NCI-H510A treated with DMSO at 0.1 percent for 48 hours (cell line): ENCODE measurements at regions not wholly inside any gene's neighbourhood (a gene's known extent, or its start where the extent isn't known, plus 50 kb on each side); places are given as distances from the start of the nearest gene placed in this dataset.
"Not testable (repeated sequence)": the region's sequence is repeated elsewhere in the genome, so short reads cannot be mapped to it uniquely, and the experiment has no call there.

ENCODE experiments used
- DNase-seq: peaks from one replicate; lab custom pipeline; 2025; lab: John Stamatoyannopoulos, UW

DNA sequence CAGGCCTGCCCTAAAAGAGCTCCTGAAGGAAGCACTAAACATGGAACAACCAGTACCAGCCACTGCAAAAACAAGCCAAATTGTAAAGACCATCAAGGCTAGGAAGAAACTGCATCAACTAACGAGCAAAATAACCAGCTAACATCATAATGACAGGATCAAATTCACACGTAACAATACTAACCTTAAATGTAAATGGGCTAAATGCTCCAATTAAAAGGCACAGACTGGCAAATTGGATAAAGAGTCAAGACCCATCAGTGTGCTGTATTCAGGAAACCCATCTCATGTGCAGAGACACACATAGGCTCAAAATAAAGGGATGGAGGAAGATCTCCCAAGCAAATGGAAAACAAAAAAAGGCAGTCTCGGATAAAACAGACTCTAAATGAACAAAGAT lies 117.7 kb upstream of the ETV3 start:
- not testable (repeated sequence) for DNase-seq

GRCh38 chr1:157254183-157254582 lies 116.0 kb upstream of the ETV3 start:
- DNase-seq = not testable (repeated sequence)

DNA sequence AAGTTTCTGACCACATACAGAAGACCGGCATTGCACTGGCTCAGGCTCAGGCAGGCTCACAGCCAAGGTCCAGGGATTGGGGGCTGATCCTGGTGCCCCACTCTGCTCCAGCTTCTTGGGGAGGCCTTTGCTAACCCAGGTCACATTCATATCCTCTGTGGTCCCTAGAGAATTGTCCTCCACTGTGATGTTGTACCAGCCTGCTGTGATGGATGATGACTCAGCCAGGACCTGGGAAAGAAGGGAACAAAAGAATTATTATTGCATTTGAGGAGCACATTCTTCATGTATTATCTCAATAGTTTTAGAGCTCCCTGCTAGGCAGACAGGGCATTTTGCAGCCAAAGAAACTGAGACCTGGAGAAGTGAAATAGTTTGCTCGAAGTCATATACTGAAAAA lies 114.3 kb upstream of the ETV3 start:
- no peak for DNase-seq

GRCh38 chr1:157249739-157250138 lies 111.5 kb upstream of the ETV3 start:
- DNase-seq = no peak

- no peak for DNase-seq
Measured at GRCh38 chr1:157249326-157249725, 111.1 kb upstream of the ETV3 start.

GRCh38 chr1:157247764-157248049 lies 109.5 kb upstream of the ETV3 start:
- DNase-seq = not testable (repeated sequence)

GRCh38 chr1:157247005-157247763 lies 109.0 kb upstream of the ETV3 start:
- DNase-seq = no peak

GRCh38 chr1:157245823-157246222 lies 107.6 kb upstream of the ETV3 start:
- DNase-seq = no peak

GRCh38 chr1:157241185-157241538 lies 103.0 kb upstream of the ETV3 start:
- no peak for DNase-seq

- no peak for DNase-seq
Measured at GRCh38 chr1:157240495-157241184, 102.4 kb upstream of the ETV3 start.

DNA sequence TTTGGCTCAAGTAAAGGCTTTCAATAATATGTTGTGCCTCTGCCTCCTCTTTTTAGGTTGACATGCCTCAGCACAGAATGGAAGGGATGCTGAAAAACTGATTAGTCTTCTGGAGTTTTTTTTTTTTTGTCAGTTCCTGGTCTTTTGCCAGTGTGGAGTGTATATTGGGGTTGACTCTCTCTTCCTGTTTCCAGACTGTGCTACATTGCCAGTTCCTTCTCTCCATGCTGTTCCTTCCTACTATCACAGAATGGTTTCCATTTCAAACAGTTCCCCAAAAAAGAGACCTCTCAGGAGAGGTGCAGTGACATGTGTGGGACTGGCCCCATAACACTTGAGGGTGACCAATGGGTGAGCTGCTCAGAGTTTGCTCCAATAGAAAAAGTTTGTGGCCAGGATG lies 101.7 kb upstream of the ETV3 start:
- no peak for DNase-seq

- no peak for DNase-seq
Measured at GRCh38 chr1:157238585-157238984, 100.4 kb upstream of the ETV3 start.

- DNase-seq = no peak
Measured at GRCh38 chr1:157237981-157238380, 99.8 kb upstream of the ETV3 start.

- no peak for DNase-seq
Measured at GRCh38 chr1:157237522-157237921, 99.3 kb upstream of the ETV3 start.

DNA sequence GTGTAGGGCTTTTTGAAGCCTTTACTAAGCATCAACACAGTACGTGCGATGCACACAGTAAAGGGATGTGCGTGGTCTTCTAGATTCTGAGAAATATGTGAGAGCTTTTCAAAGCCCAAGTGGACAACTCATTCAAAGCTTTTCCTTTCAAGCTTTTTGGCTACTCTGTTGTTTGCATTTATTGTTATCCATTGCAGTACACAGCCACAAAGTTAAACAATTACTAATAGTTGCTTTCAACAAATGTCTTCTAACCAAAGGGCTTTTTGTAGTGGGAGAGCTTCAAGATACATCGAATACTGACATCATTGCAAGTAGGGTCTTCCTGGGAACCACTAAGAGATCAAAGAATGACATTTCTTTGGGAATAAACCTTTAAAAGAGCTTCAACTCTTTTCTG lies 97.9 kb upstream of the ETV3 start:
- DNase-seq = no peak

DNA sequence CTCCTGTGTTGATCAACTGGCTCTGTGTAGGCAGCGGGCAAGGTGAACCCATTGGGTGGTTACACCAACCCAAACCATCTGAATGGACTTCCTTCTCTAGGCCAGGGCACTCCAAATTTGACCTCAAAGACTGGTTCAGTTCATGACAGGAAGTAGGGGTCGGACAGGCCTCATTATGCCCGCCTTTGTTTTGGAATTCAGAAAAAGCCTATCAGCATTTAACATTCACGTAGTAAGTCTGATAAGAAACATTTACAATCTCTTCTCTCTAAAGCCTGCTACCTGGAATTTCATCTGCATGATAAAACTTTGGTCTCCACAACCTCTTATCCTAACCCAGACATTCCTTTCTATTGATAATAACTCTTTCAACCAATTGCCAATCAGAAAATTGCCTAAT lies 97.1 kb upstream of the ETV3 start:
- no peak for DNase-seq

- no peak for DNase-seq
Measured at GRCh38 chr1:157234705-157235273, 96.6 kb upstream of the ETV3 start.

DNA sequence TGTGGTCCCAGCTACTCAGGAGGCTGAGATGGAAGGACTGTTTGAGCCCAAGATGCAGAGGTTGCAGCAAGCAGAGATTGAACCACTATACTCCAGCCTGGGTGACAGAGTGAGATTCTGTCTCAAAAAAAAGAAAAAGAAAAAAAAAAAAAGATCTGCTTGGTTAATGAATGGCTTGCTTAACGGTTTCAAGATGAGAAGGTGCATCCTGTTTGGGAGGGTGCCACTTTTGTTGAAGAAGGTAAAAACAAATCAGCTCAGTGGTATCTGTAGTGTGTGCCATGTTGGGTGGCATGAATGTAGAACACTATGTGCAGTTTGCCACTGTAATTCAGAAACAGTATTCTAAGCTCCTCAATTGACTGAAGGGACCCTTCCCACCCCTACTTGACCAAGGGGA lies 94.9 kb upstream of the ETV3 start:
- no peak for DNase-seq

- no peak for DNase-seq
Measured at GRCh38 chr1:157231846-157232525, 93.8 kb upstream of the ETV3 start.

DNA sequence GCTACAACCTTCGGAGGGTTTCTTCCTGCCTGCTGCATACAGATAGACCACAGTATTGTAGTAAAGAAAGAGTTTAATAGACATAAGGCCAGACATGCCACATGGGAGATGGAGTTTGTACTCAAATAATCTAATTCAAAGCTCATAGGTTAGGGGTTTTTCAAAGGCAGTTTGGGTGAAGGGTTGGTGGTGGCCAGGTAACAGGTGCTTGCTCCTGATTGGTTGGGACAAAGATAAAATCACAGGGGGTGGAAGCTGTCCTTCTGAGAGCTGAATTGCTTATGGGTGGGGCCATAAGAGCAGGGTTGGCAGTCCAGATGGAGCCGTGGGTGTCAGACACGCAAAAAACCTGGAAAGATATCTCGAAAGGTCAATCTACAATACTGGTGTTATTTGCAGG lies 92.3 kb upstream of the ETV3 start:
- no peak for DNase-seq

DNA sequence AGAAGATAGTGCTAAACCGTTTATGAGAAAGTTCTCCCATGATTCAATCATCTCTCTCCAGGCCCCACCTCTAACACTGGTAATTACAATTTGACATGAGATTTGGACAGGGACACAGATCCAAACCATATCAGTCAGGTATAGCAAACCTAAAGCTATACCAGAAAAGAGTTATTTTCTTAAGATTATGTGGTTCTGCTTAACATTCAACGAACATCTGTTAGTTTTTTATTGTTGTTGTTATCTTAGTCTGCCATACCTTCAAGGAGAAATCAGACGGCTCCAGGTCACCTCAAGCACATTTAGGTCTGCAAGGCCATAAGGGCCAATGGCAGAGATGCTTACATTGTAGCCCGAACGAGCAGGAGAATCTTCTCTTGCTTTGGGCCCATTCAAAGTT lies 89.5 kb upstream of the ETV3 start:
- DNase-seq = no peak

GRCh38 chr1:157226739-157227138 lies 88.5 kb upstream of the ETV3 start:
- no peak for DNase-seq

DNA sequence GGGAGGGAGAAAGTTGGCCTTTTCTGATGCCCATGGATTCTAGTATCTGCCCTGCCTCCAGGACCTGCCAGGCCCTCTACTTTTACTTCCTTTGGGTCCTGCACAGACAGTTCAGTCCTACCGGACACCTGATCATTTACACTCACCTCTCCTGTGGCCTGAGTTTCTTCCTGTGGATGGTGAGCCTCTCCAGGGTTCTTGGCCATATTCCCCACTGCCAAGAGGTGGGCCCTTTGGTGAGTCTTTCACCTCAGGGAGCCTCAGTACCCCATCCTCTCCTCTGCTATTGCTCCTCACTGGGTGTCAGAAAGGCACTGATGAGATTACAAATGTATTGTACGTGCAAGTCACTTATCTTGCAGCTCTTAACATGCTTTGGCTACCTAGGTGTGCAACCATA lies 81.4 kb upstream of the ETV3 start:
- no peak for DNase-seq
